ENCODE measurements at regions not wholly inside any gene's neighbourhood (a gene's known extent, or its start where the extent isn't known, plus 50 kb on each side); places are given as distances from the start of the nearest gene placed in this dataset.

GRCh38 chr12:24705216-24705615 is 243.7 kb downstream of the BCAT1 start:
- Histone ChIP-seq H3K4me3 (ENCODE audit: low read depth in 1 of 2, low read length in 2 of 2) (no peak overlapping the region), H3K36me3 (ENCODE audit: insufficient read depth, low read length) (no peaks in the 10 kb centered on the region), H3K27me3 (ENCODE audit: control insufficient read depth in 1 of 2, insufficient read depth in 2 of 2, low read length in 2 of 2) (no peaks in the 10 kb centered on the region), H3K27ac (ENCODE audit: low read depth, low read length) (no peak overlapping the region), H3K9me3 (ENCODE audit: low read length) (no peaks in the 10 kb centered on the region), H3K4me1 (ENCODE audit: insufficient read depth, low read length) (no peaks in the 10 kb centered on the region), H3K9ac (ENCODE audit: low read length) (no peak overlapping the region)

GRCh38 chr12:24701343-24701742 is 247.6 kb downstream of the BCAT1 start:
- Histone ChIP-seq H3K9me3 (ENCODE audit: low read length) (no peaks in the 10 kb centered on the region), H3K27me3 (ENCODE audit: control insufficient read depth in 1 of 2, insufficient read depth in 2 of 2, low read length in 2 of 2) (no peaks in the 10 kb centered on the region), H3K27ac (ENCODE audit: low read depth, low read length) (no peak overlapping the region), H3K4me3 (ENCODE audit: low read depth in 1 of 2, low read length in 2 of 2) (no peak overlapping the region), H3K4me1 (ENCODE audit: insufficient read depth, low read length) (no peaks in the 10 kb centered on the region), H3K9ac (ENCODE audit: low read length) (no peak overlapping the region), H3K36me3 (ENCODE audit: insufficient read depth, low read length) (no peaks in the 10 kb centered on the region)

GRCh38 chr12:24698972-24699371 is 249.9 kb downstream of the BCAT1 start:
- H3K27ac ChIP-seq (ENCODE audit: low read depth, low read length): no peak overlapping the region
- H3K9ac ChIP-seq (ENCODE audit: low read length): no peak overlapping the region
- no peak overlapping the region for H3K4me3 ChIP-seq (ENCODE audit: low read depth in 1 of 2, low read length in 2 of 2)
- H3K9me3 ChIP-seq (ENCODE audit: low read length): no peaks in the 10 kb centered on the region
- no peaks in the 10 kb centered on the region for H3K27me3 ChIP-seq (ENCODE audit: control insufficient read depth in 1 of 2, insufficient read depth in 2 of 2, low read length in 2 of 2)
- no peaks in the 10 kb centered on the region for H3K4me1 ChIP-seq (ENCODE audit: insufficient read depth, low read length)
- no peaks in the 10 kb centered on the region for H3K36me3 ChIP-seq (ENCODE audit: insufficient read depth, low read length)

- no peak overlapping the region for H3K9ac ChIP-seq (ENCODE audit: low read length)
- no peaks in the 10 kb centered on the region for H3K27me3 ChIP-seq (ENCODE audit: control insufficient read depth in 1 of 2, insufficient read depth in 2 of 2, low read length in 2 of 2)
- no peak overlapping the region for H3K4me3 ChIP-seq (ENCODE audit: low read depth in 1 of 2, low read length in 2 of 2)
- no peaks in the 10 kb centered on the region for H3K36me3 ChIP-seq (ENCODE audit: insufficient read depth, low read length)
- no peaks in the 10 kb centered on the region for H3K4me1 ChIP-seq (ENCODE audit: insufficient read depth, low read length)
- H3K27ac ChIP-seq (ENCODE audit: low read depth, low read length): no peak overlapping the region
- no peaks in the 10 kb centered on the region for H3K9me3 ChIP-seq (ENCODE audit: low read length)
Measured at GRCh38 chr12:24697769-24698168, 251.1 kb downstream of the BCAT1 start.

- Histone ChIP-seq H3K36me3 (ENCODE audit: insufficient read depth, low read length) (no peaks in the 10 kb centered on the region), H3K4me1 (ENCODE audit: insufficient read depth, low read length) (no peaks in the 10 kb centered on the region), H3K27me3 (ENCODE audit: control insufficient read depth in 1 of 2, insufficient read depth in 2 of 2, low read length in 2 of 2) (no peaks in the 10 kb centered on the region), H3K9ac (ENCODE audit: low read length) (no peak overlapping the region), H3K9me3 (ENCODE audit: low read length) (no peaks in the 10 kb centered on the region), H3K27ac (ENCODE audit: low read depth, low read length) (no peak overlapping the region), H3K4me3 (ENCODE audit: low read depth in 1 of 2, low read length in 2 of 2) (no peak overlapping the region)
Measured at GRCh38 chr12:24697295-24697694, 251.6 kb downstream of the BCAT1 start.

- no peak overlapping the region for H3K4me3 ChIP-seq (ENCODE audit: low read depth in 1 of 2, low read length in 2 of 2)
- H3K36me3 ChIP-seq (ENCODE audit: insufficient read depth, low read length): no peaks in the 10 kb centered on the region
- H3K27me3 ChIP-seq (ENCODE audit: control insufficient read depth in 1 of 2, insufficient read depth in 2 of 2, low read length in 2 of 2): no peaks in the 10 kb centered on the region
- no peaks in the 10 kb centered on the region for H3K9me3 ChIP-seq (ENCODE audit: low read length)
- no peak overlapping the region for H3K9ac ChIP-seq (ENCODE audit: low read length)
- no peaks in the 10 kb centered on the region for H3K4me1 ChIP-seq (ENCODE audit: insufficient read depth, low read length)
- no peak overlapping the region for H3K27ac ChIP-seq (ENCODE audit: low read depth, low read length)
Measured at GRCh38 chr12:24696800-24697199, 252.1 kb downstream of the BCAT1 start.

GRCh38 chr12:24695657-24696329 is 253.1 kb downstream of the BCAT1 start:
- Histone ChIP-seq H3K27ac (ENCODE audit: low read depth, low read length) (no peak overlapping the region), H3K4me3 (ENCODE audit: low read depth in 1 of 2, low read length in 2 of 2) (no peak overlapping the region), H3K36me3 (ENCODE audit: insufficient read depth, low read length) (no peaks in the 10 kb centered on the region), H3K4me1 (ENCODE audit: insufficient read depth, low read length) (no peaks in the 10 kb centered on the region), H3K27me3 (ENCODE audit: control insufficient read depth in 1 of 2, insufficient read depth in 2 of 2, low read length in 2 of 2) (no peaks in the 10 kb centered on the region), H3K9ac (ENCODE audit: low read length) (no peak overlapping the region), H3K9me3 (ENCODE audit: low read length) (no peaks in the 10 kb centered on the region)

- Histone ChIP-seq H3K9me3 (ENCODE audit: low read length) (no peaks in the 10 kb centered on the region), H3K4me3 (ENCODE audit: low read depth in 1 of 2, low read length in 2 of 2) (no peak overlapping the region), H3K27me3 (ENCODE audit: control insufficient read depth in 1 of 2, insufficient read depth in 2 of 2, low read length in 2 of 2) (no peaks in the 10 kb centered on the region), H3K36me3 (ENCODE audit: insufficient read depth, low read length) (no peaks in the 10 kb centered on the region), H3K27ac (ENCODE audit: low read depth, low read length) (no peak overlapping the region), H3K4me1 (ENCODE audit: insufficient read depth, low read length) (no peaks in the 10 kb centered on the region), H3K9ac (ENCODE audit: low read length) (no peak overlapping the region)
Measured at GRCh38 chr12:24695103-24695502, 253.8 kb downstream of the BCAT1 start.

GRCh38 chr12:24688601-24689000 is 260.3 kb downstream of the BCAT1 start:
- no peaks in the 10 kb centered on the region for H3K27me3 ChIP-seq (ENCODE audit: control insufficient read depth in 1 of 2, insufficient read depth in 2 of 2, low read length in 2 of 2)
- H3K9me3 ChIP-seq (ENCODE audit: low read length): no peaks in the 10 kb centered on the region
- H3K27ac ChIP-seq (ENCODE audit: low read depth, low read length): no peak overlapping the region
- H3K36me3 ChIP-seq (ENCODE audit: insufficient read depth, low read length): no peaks in the 10 kb centered on the region
- H3K4me1 ChIP-seq (ENCODE audit: insufficient read depth, low read length): no peaks in the 10 kb centered on the region
- H3K9ac ChIP-seq (ENCODE audit: low read length): no peak overlapping the region
- no peak overlapping the region for H3K4me3 ChIP-seq (ENCODE audit: low read depth in 1 of 2, low read length in 2 of 2)

GRCh38 chr12:24681570-24681969 is 267.3 kb downstream of the BCAT1 start:
- no peak overlapping the region for H3K9ac ChIP-seq (ENCODE audit: low read length)

GRCh38 chr12:24679126-24679525 is 269.8 kb downstream of the BCAT1 start:
- H3K27ac ChIP-seq (ENCODE audit: low read depth, low read length): no peak overlapping the region
- no peaks in the 10 kb centered on the region for H3K27me3 ChIP-seq (ENCODE audit: control insufficient read depth in 1 of 2, insufficient read depth in 2 of 2, low read length in 2 of 2)
- no peaks in the 10 kb centered on the region for H3K36me3 ChIP-seq (ENCODE audit: insufficient read depth, low read length)
- no peaks in the 10 kb centered on the region for H3K4me1 ChIP-seq (ENCODE audit: insufficient read depth, low read length)
- no peak overlapping the region for H3K4me3 ChIP-seq (ENCODE audit: low read depth in 1 of 2, low read length in 2 of 2)
- H3K9me3 ChIP-seq (ENCODE audit: low read length): no peaks in the 10 kb centered on the region
- no peak overlapping the region for H3K9ac ChIP-seq (ENCODE audit: low read length)

More at GRCh38 chr12:24681570-24681969, 267.3 kb downstream of the BCAT1 start:
- no peak overlapping the region for H3K27ac ChIP-seq (ENCODE audit: low read depth, low read length)
- no peaks in the 10 kb centered on the region for H3K27me3 ChIP-seq (ENCODE audit: control insufficient read depth in 1 of 2, insufficient read depth in 2 of 2, low read length in 2 of 2)
- H3K4me3 ChIP-seq (ENCODE audit: low read depth in 1 of 2, low read length in 2 of 2): no peak overlapping the region
- H3K36me3 ChIP-seq (ENCODE audit: insufficient read depth, low read length): no peaks in the 10 kb centered on the region
- H3K9me3 ChIP-seq (ENCODE audit: low read length): no peaks in the 10 kb centered on the region
- no peaks in the 10 kb centered on the region for H3K4me1 ChIP-seq (ENCODE audit: insufficient read depth, low read length)

- H3K4me1 ChIP-seq (ENCODE audit: insufficient read depth, low read length): no peaks in the 10 kb centered on the region
Measured at GRCh38 chr12:24678436-24678835, 270.5 kb downstream of the BCAT1 start.

More at GRCh38 chr12:24678436-24678835, 270.5 kb downstream of the BCAT1 start:
- Histone ChIP-seq H3K27ac (ENCODE audit: low read depth, low read length) (no peak overlapping the region), H3K9ac (ENCODE audit: low read length) (no peak overlapping the region), H3K27me3 (ENCODE audit: control insufficient read depth in 1 of 2, insufficient read depth in 2 of 2, low read length in 2 of 2) (no peaks in the 10 kb centered on the region), H3K36me3 (ENCODE audit: insufficient read depth, low read length) (no peaks in the 10 kb centered on the region), H3K4me3 (ENCODE audit: low read depth in 1 of 2, low read length in 2 of 2) (no peak overlapping the region), H3K9me3 (ENCODE audit: low read length) (no peaks in the 10 kb centered on the region)
